Chondrocyte (in vitro differentiated cells): ENCODE measurements at regions not wholly inside any gene's neighbourhood (a gene's known extent, or its start where the extent isn't known, plus 50 kb on each side); places are given as distances from the start of the nearest gene placed in this dataset.

Experiments
- DNase-seq: peaks from one replicate; pipeline ENCODE4 v3.0.0; 2021; ENCODE audit warnings: mixed read lengths, low spot score
- H3K27ac Mint-ChIP-seq: one replicate; pipeline ENCODE4 v1.8.0; 2021; ENCODE audit warnings: mild to moderate bottlenecking, moderate library complexity, mixed read lengths; ENCODE audit not compliant: unreplicated experiment
- H3K27me3 Mint-ChIP-seq: 2 replicates; pipeline ENCODE4 v1.8.0; 2021; ENCODE audit warnings: low read depth, mixed read lengths
- H3K36me3 Mint-ChIP-seq: 2 replicates; pipeline ENCODE4 v1.8.0; 2021; ENCODE audit warnings: low read depth, mixed read lengths
- H3K4me1 Mint-ChIP-seq: 2 replicates; pipeline ENCODE4 v1.8.0; 2021; ENCODE audit warnings: low read depth, mild to moderate bottlenecking, mixed read lengths
- H3K4me3 Mint-ChIP-seq: one replicate; pipeline ENCODE4 v1.8.0; 2021; ENCODE audit warnings: mild to moderate bottlenecking, moderate library complexity, mixed read lengths; ENCODE audit not compliant: unreplicated experiment
- H3K9me3 Mint-ChIP-seq: 2 replicates; pipeline ENCODE4 v1.8.0; 2021; ENCODE audit warnings: low read depth, mixed read lengths
- CTCF ChIP-seq: fragments of 200-600 bp; sonication (generic); IDR thresholded peaks from 2 replicates; pipeline ENCODE4 v1.5.0; 2021; ENCODE audit warnings: antibody characterized with exemption, mild to moderate bottlenecking, moderate library complexity

- Mint-ChIP-seq H3K4me3 (no peak overlapping the region), H3K27me3 (no peaks in the 10 kb centered on the region), H3K27ac (no peak overlapping the region), H3K4me1 (no peaks in the 10 kb centered on the region), H3K36me3 (no peaks in the 10 kb centered on the region), H3K9me3 (peaks cover 72% of the 10 kb centered on the region)
- no peak for DNase-seq
- no peak for TF ChIP-seq CTCF
Measured at GRCh38 chr1:5370311-5370710, 621.9 kb downstream of the NPHP4 start.

GRCh38 chr1:5369223-5369622 is 623.0 kb downstream of the NPHP4 start:
- no peak overlapping the region for H3K27ac Mint-ChIP-seq
- no peaks in the 10 kb centered on the region for H3K27me3 Mint-ChIP-seq
- no peak for TF ChIP-seq CTCF
- H3K4me1 Mint-ChIP-seq = no peaks in the 10 kb centered on the region
- H3K36me3 Mint-ChIP-seq = no peaks in the 10 kb centered on the region
- DNase-seq = no peak
- peaks cover 73% of the 10 kb centered on the region for H3K9me3 Mint-ChIP-seq
- no peak overlapping the region for H3K4me3 Mint-ChIP-seq

- no peak overlapping the region for H3K4me3 Mint-ChIP-seq
- H3K9me3 Mint-ChIP-seq = peaks cover 66% of the 10 kb centered on the region
- DNase-seq = no peak
- no peak for TF ChIP-seq CTCF
- no peaks in the 10 kb centered on the region for H3K27me3 Mint-ChIP-seq
- no peak overlapping the region for H3K27ac Mint-ChIP-seq
- no peaks in the 10 kb centered on the region for H3K4me1 Mint-ChIP-seq
- no peaks in the 10 kb centered on the region for H3K36me3 Mint-ChIP-seq
Measured at GRCh38 chr1:5368201-5368600, 624.0 kb downstream of the NPHP4 start.

- H3K27me3 Mint-ChIP-seq = no peaks in the 10 kb centered on the region
- DNase-seq = no peak
- H3K27ac Mint-ChIP-seq = no peak overlapping the region
- H3K4me3 Mint-ChIP-seq = no peak overlapping the region
- H3K36me3 Mint-ChIP-seq = no peaks in the 10 kb centered on the region
- H3K9me3 Mint-ChIP-seq = peaks cover 61% of the 10 kb centered on the region
- no peaks in the 10 kb centered on the region for H3K4me1 Mint-ChIP-seq
- TF ChIP-seq CTCF = no peak
Measured at GRCh38 chr1:5367306-5367705, 624.9 kb downstream of the NPHP4 start.

- no peaks in the 10 kb centered on the region for H3K27me3 Mint-ChIP-seq
- no peak overlapping the region for H3K4me3 Mint-ChIP-seq
- H3K9me3 Mint-ChIP-seq = peaks cover 62% of the 10 kb centered on the region
- H3K27ac Mint-ChIP-seq = no peak overlapping the region
- no peaks in the 10 kb centered on the region for H3K36me3 Mint-ChIP-seq
- no peak for DNase-seq
- no peaks in the 10 kb centered on the region for H3K4me1 Mint-ChIP-seq
- no peak for TF ChIP-seq CTCF
Measured at GRCh38 chr1:5365751-5366150, 626.5 kb downstream of the NPHP4 start.
